ENCODE measurements at regions not wholly inside any gene's neighbourhood (a gene's known extent, or its start where the extent isn't known, plus 50 kb on each side); places are given as distances from the start of the nearest gene placed in this dataset.
"Not testable (repeated sequence)": the region's sequence is repeated elsewhere in the genome, so short reads cannot be mapped to it uniquely, and the experiment has no call there.

DNA sequence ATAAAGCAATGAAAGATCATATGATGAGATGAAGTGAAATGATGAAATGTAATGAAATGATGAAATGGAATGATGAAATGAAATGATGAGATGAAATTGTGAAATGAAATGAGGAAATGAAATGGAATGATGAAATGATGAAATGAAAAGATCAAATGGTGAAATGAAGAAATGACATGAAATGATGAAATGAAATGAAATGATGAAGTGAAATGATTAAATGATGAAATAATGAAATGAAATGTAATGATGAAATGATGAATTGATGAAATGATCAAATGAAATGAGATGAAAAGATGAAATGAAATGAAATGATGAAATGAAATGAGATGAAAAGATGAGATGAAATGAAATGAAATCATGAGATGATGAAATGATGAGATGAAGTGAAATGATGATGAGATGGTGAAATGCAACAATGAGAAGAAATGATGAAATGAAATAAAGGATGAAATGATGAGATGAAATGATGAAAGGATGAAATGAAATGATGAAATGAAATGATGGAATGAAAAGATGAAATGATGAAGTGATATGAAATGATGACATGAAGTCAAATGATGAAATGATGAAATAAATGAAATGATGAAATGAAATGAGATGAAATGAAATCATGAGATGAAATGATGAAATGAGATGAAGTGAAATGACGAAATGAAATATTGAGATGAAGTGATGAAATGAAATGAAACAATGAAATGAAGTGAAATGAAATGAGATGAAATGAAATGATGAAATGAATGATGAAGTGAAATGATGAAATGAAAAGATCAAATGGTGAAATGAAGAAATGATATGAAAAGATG is 130.5 kb upstream of the TP53TG3C start:
- POLR2A ChIA-PET (ENCODE audit: partially characterized antibody); H3K36me3 Mint-ChIP-seq; H3K9me3 ChIP-seq (ENCODE audit: control insufficient read depth in 1 of 2, low read length in 2 of 2); H3K9me3 Mint-ChIP-seq; H3K4me3 ChIP-seq (ENCODE audit: low read length in 2 of 2); H3K4me1 Mint-ChIP-seq; H3K36me3 ChIP-seq (ENCODE audit: insufficient read depth, low read length); CTCF ChIA-PET (ENCODE audit: partially characterized antibody); DNase-seq; H3K27me3 Mint-ChIP-seq; H3K4me1 ChIP-seq (ENCODE audit: insufficient read depth, low read length); intact Hi-C loops (cut with micrococcal nuclease); H3K27ac ChIP-seq (ENCODE audit: low read depth, low read length); H3K4me3 Mint-ChIP-seq; H3K27ac Mint-ChIP-seq; H3K27me3 ChIP-seq (ENCODE audit: insufficient read depth, low read length): not testable (repeated sequence)

DNA sequence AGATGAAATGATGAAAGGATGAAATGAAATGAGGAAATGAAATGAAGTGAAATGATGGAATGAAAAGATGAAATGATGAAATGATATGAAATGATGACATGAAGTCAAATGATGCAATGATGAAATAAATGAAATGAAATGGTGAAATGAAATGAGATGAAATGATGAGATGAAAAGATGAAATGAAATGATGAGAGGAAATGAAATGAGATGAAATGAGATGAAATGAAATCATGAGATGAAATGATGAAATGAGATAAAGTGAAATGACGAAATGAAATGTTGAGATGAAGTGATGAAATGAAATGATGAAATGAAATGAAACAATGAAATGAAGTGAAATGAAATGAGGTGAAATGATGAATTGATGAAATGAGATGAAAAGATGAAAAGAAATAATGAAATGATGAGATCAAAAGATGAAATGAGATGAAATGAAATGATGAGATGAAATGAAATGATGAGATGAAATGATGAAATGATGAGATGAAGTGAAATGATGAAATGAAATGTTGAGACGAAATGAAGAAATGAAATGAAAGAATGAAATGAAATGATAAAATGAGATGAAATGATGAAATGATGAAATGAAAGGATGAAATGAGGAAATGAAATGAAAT is 129.5 kb upstream of the TP53TG3C start:
- H3K36me3 ChIP-seq (ENCODE audit: insufficient read depth, low read length); H3K27ac ChIP-seq (ENCODE audit: low read depth, low read length); H3K9me3 ChIP-seq (ENCODE audit: control insufficient read depth in 1 of 2, low read length in 2 of 2); intact Hi-C loops (cut with micrococcal nuclease); CTCF ChIA-PET (ENCODE audit: partially characterized antibody); POLR2A ChIA-PET (ENCODE audit: partially characterized antibody); DNase-seq; H3K27ac Mint-ChIP-seq; H3K36me3 Mint-ChIP-seq; H3K27me3 Mint-ChIP-seq; H3K4me3 Mint-ChIP-seq; H3K9me3 Mint-ChIP-seq; H3K4me1 Mint-ChIP-seq; H3K4me3 ChIP-seq (ENCODE audit: low read length in 2 of 2); H3K4me1 ChIP-seq (ENCODE audit: insufficient read depth, low read length); H3K27me3 ChIP-seq (ENCODE audit: insufficient read depth, low read length): not testable (repeated sequence)

All from CD4-positive, alpha-beta memory T cell (primary cell).